ENCODE measurements at regions not wholly inside any gene's neighbourhood (a gene's known extent, or its start where the extent isn't known, plus 50 kb on each side); places are given as distances from the start of the nearest gene placed in this dataset.
"Not testable (repeated sequence)": the region's sequence is repeated elsewhere in the genome, so short reads cannot be mapped to it uniquely, and the experiment has no call there.

- no peak for DNase-seq
Observed at GRCh38 chr3:178350763-178351162, 185.5 kb upstream of the KCNMB2 start.

GRCh38 chr3:178352326-178353005 is 183.8 kb upstream of the KCNMB2 start:
- peak; percentile 33 for DNase-seq

GRCh38 chr3:178353006-178353694 is 183.1 kb upstream of the KCNMB2 start:
- DNase-seq: no peak

- no peak for DNase-seq
Observed at GRCh38 chr3:178359728-178360127, 176.5 kb upstream of the KCNMB2 start.

- DNase-seq: not testable (repeated sequence)
Observed at GRCh38 chr3:178363048-178363447, 173.2 kb upstream of the KCNMB2 start.

- no peak for DNase-seq
Observed at GRCh38 chr3:178367817-178368617, 168.2 kb upstream of the KCNMB2 start.

- DNase-seq: no peak
Observed at GRCh38 chr3:178369006-178369405, 167.2 kb upstream of the KCNMB2 start.

GRCh38 chr3:178369811-178370210 is 166.4 kb upstream of the KCNMB2 start:
- DNase-seq: no peak

GRCh38 chr3:178370387-178370786 is 165.8 kb upstream of the KCNMB2 start:
- no peak for DNase-seq

GRCh38 chr3:178381555-178381954 is 154.7 kb upstream of the KCNMB2 start:
- no peak for DNase-seq

GRCh38 chr3:178381971-178382448 is 154.2 kb upstream of the KCNMB2 start:
- no peak for DNase-seq

- no peak for DNase-seq
Observed at GRCh38 chr3:178382449-178383061, 153.7 kb upstream of the KCNMB2 start.

GRCh38 chr3:178384321-178385230 is 151.7 kb upstream of the KCNMB2 start:
- DNase-seq: peak; percentile 50

- peak; percentile 70 for DNase-seq
Observed at GRCh38 chr3:178385280-178385952, 150.8 kb upstream of the KCNMB2 start.

- no peak for DNase-seq
Observed at GRCh38 chr3:178386401-178386800, 149.8 kb upstream of the KCNMB2 start.

GRCh38 chr3:178386880-178387279 is 149.4 kb upstream of the KCNMB2 start:
- no peak for DNase-seq

- no peak for DNase-seq
Observed at GRCh38 chr3:178388473-178388872, 147.8 kb upstream of the KCNMB2 start.

GRCh38 chr3:178389258-178389657 is 147.0 kb upstream of the KCNMB2 start:
- no peak for DNase-seq

- DNase-seq: no peak
Observed at GRCh38 chr3:178392511-178392926, 143.7 kb upstream of the KCNMB2 start.

- no peak for DNase-seq
Observed at GRCh38 chr3:178393146-178393545, 143.1 kb upstream of the KCNMB2 start.

- DNase-seq: no peak
Observed at GRCh38 chr3:178393824-178394223, 142.4 kb upstream of the KCNMB2 start.

All from retina (tissue), 1 donor.